Endothelial cell of umbilical vein (primary cell): ENCODE measurements at regions not wholly inside any gene's neighbourhood (a gene's known extent, or its start where the extent isn't known, plus 50 kb on each side); places are given as distances from the start of the nearest gene placed in this dataset.

Experiments
- BruUV-seq: library from RNA; stranded (reverse); fragments of 400-500 nt; replicated peaks from 2 replicates; lab custom pipeline; 2021; lab: Mats Ljungman, UMichigan
- CTCF ChIA-PET: fragments of 300-600, 350-600 bp; sonication (Branson Sonifier 250); formaldehyde crosslinking; loops from one replicate; lab custom pipeline; 2021; ENCODE audit warnings: antibody characterized with exemption, inconsistent platforms; lab: Charles Lee
- POLR2A ChIA-PET: fragments of 300-600, 350-600 bp; sonication (Branson Sonifier 250); formaldehyde crosslinking; loops from one replicate; lab custom pipeline; 2021; ENCODE audit warnings: antibody characterized with exemption, inconsistent platforms; lab: Charles Lee
- DNase-seq: peaks from one replicate; pipeline ENCODE4 v3.0.0-alpha.2; 2011; ENCODE audit warnings: low read depth, low spot score
- FAIRE-seq: peaks from 2 replicates; lab custom pipeline; 2011; peaks lifted over from hg19 to GRCh38; lab: Jason Lieb, UNC
- H2AFZ ChIP-seq: 2 replicates; pipeline ENCODE4 v1.6.0; 2012; ENCODE audit warnings: low read depth, low read length, control low read depth, inconsistent platforms
- H3K27ac ChIP-seq: 2 replicates; pipeline ENCODE4 v1.5.1; 2011; ENCODE audit warnings: low read depth, mild to moderate bottlenecking, control low read depth, low read length, moderate library complexity; ENCODE audit not compliant: insufficient read depth
- H3K27me3 ChIP-seq, 2 experiments: 2 replicates each; pipeline versions ENCODE4 v1.6.0 to v1.6.1; 2011; ENCODE audit warnings: low read length in 2 of 2, mixed read lengths in 1 of 2; ENCODE audit not compliant: control insufficient read depth in 2 of 2, insufficient read depth in 2 of 2
- H3K36me3 ChIP-seq, 2 experiments: 2 replicates in 1 of 2; 3 replicates in 1 of 2; pipeline ENCODE4 v1.5.1; 2011; ENCODE audit warnings: low read length in 2 of 2, mild to moderate bottlenecking in 1 of 2, moderate library complexity in 1 of 2; ENCODE audit not compliant: control insufficient read depth in 2 of 2, insufficient read depth in 2 of 2; ENCODE audit errors: extremely low read depth in 1 of 2
- H3K4me1 ChIP-seq: 3 replicates; pipeline ENCODE4 v1.5.1; 2011; ENCODE audit warnings: mild to moderate bottlenecking, low read length; ENCODE audit not compliant: control insufficient read depth, insufficient read depth; ENCODE audit errors: extremely low read depth
- H3K4me2 ChIP-seq: 2 replicates; pipeline ENCODE4 v1.6.1; 2011; ENCODE audit warnings: low read length, control low read depth, mixed read lengths; ENCODE audit not compliant: insufficient read depth
- H3K4me3 ChIP-seq, 3 experiments: fragments of 200-600 bp in 1 of 3; sonication (generic), shearing (Covaris generic) in 1 of 3; replicated peaks in 1 of 3; 2 replicates each; pipeline ENCODE4 v1.5.1; 2011 to 2016; ENCODE audit warnings: control low read depth in 3 of 3, low read length in 3 of 3, mild to moderate bottlenecking in 2 of 3, inconsistent platforms in 1 of 3, low read depth in 1 of 3, moderate library complexity in 1 of 3; ENCODE audit not compliant: insufficient read depth in 1 of 3
- H3K79me2 ChIP-seq: 2 replicates; pipeline ENCODE4 v1.6.0; 2012; ENCODE audit warnings: low read length, inconsistent platforms; ENCODE audit not compliant: control insufficient read depth, insufficient read depth
- H3K9ac ChIP-seq: replicated peaks from 2 replicates; pipeline ENCODE3; 2011; ENCODE audit warnings: low read length, control low read depth; ENCODE audit not compliant: insufficient read depth; ENCODE audit errors: extremely low read depth
- H3K9me1 ChIP-seq: replicated peaks from 3 replicates; pipeline ENCODE4 v1.6.0; 2011; ENCODE audit warnings: mild to moderate bottlenecking, low read length; ENCODE audit not compliant: control insufficient read depth, insufficient read depth; ENCODE audit errors: extremely low read depth
- H3K9me3 ChIP-seq: replicated peaks from 2 replicates; pipeline ENCODE4 v1.5.1; 2012; ENCODE audit warnings: low read length, inconsistent platforms; ENCODE audit not compliant: control insufficient read depth, insufficient read depth
- H4K20me1 ChIP-seq: replicated peaks from 2 replicates; pipeline ENCODE3; 2011; ENCODE audit warnings: mild to moderate bottlenecking, low read length; ENCODE audit not compliant: control insufficient read depth, insufficient read depth; ENCODE audit errors: extremely low read depth
- CTCF ChIP-seq, 2 donors: IDR thresholded peaks; 1 replicate in 1 of 2; 2 replicates in 1 of 2; pipeline ENCODE4 v1.5.1; 2011; ENCODE audit warnings: low read length in 2 of 2, mild to moderate bottlenecking in 2 of 2, moderate library complexity in 2 of 2, control low read depth in 1 of 2, inconsistent platforms in 1 of 2, low read depth in 1 of 2; ENCODE audit not compliant: insufficient read depth in 1 of 2; ENCODE audit errors: extremely low read depth in 1 of 2
- JUN ChIP-seq: IDR thresholded peaks from 2 replicates; pipeline ENCODE4 v1.6.1; 2011; ENCODE audit warnings: borderline replicate concordance, low read depth; ENCODE audit not compliant: insufficient read length, insufficient read depth
- POLR2A ChIP-seq: IDR thresholded peaks from 2 replicates; pipeline ENCODE4 v1.6.1; 2012; ENCODE audit warnings: low read depth, mild to moderate bottlenecking, control low read depth, low read length
- POLR2AphosphoS5 ChIP-seq: IDR thresholded peaks from 2 replicates; pipeline ENCODE4 v1.6.1; 2012; ENCODE audit warnings: low read depth, mild to moderate bottlenecking, control low read depth, low read length, moderate library complexity; ENCODE audit not compliant: insufficient read depth
- dilution Hi-C: fragments of 300-500 bp; cut with MboI; formaldehyde crosslinking; loops from one replicate; pipeline ENCODE4 v1.15.0; 2019; ENCODE audit warnings: low sequenced_read_pairs; ENCODE audit not compliant: extremely low pct_ligation_motif_present
- intact Hi-C: fragments of 100-400 bp; cut with micrococcal nuclease; formaldehyde crosslinking; loops from one replicate; pipeline ENCODE4 v1.10.0; 2022

- Histone ChIP-seq H3K27ac (no peak overlapping the region), H3K4me1 (no peaks in the 10 kb centered on the region), H3K9ac (no peak overlapping the region), H3K9me3 (no peaks in the 10 kb centered on the region), H3K36me3 (no peaks in the 10 kb centered on the region), H3K4me2 (no peak overlapping the region), H3K27me3 (peaks cover 2 to 4% of the 10 kb centered on the region in 2 experiments), H4K20me1 (no peaks in the 10 kb centered on the region), H3K79me2 (no peaks in the 10 kb centered on the region), H3K9me1 (no peaks in the 10 kb centered on the region), H2AFZ (no peak overlapping the region), H3K4me3 (no peak overlapping the region)
- BruUV-seq = no TSS peak
- CTCF ChIA-PET = interaction anchor here (1.9 kb wide), 1 partner anchor 178 kb away, joined by 6 read pairs; no protein-coding TSS in a partner anchor
- dilution Hi-C loops (no loop called here), intact Hi-C loops (no loop called here)
- DNase-seq = no peak
- POLR2A ChIA-PET = no interaction called here
- FAIRE-seq = no peak
- no peak for TF ChIP-seq JUN
These were observed 77.2 kb upstream of the TLK1 start for GRCh38 chr2:171237751-171238505.

- H2AFZ ChIP-seq = no peak overlapping the region
- H3K9me3 ChIP-seq = no peaks in the 10 kb centered on the region
- H3K79me2 ChIP-seq = no peaks in the 10 kb centered on the region
- no peak for TF ChIP-seq CTCF (IDR thresholded peaks at IDR 0.05; ENCODE audit: extremely low read depth in 1 of 2, insufficient read depth in 1 of 2, low read depth in 1 of 2, low read length in 2 of 2)
- TF ChIP-seq POLR2A = no peak
- no peak for TF ChIP-seq POLR2AphosphoS5
- no peak overlapping the region for H3K27ac ChIP-seq
- intact Hi-C loops = no loop called here
- no peaks in the 10 kb centered on the region for H3K9me1 ChIP-seq
- dilution Hi-C loops = no loop called here
- H3K4me3 ChIP-seq = no peak overlapping the region
- no TSS peak for BruUV-seq
- no peaks in the 10 kb centered on the region for H3K36me3 ChIP-seq
- H3K27me3 ChIP-seq = peaks cover 4% of the 10 kb centered on the region in 2 experiments
- DNase-seq (no peak), FAIRE-seq (no peak)
- no peak overlapping the region for H3K9ac ChIP-seq
- POLR2A ChIA-PET = no interaction called here
- CTCF ChIA-PET = interaction anchor here (1.0 to 1.4 kb wide), 4 partner anchors 12 to 181 kb away, joined by 3 to 7 read pairs (median 5); no protein-coding TSS in a partner anchor
- H3K4me2 ChIP-seq = no peak overlapping the region
- no peaks in the 10 kb centered on the region for H3K4me1 ChIP-seq
- no peaks in the 10 kb centered on the region for H4K20me1 ChIP-seq
These were observed 74.7 kb upstream of the TLK1 start for GRCh38 chr2:171235262-171235881.
